OCI-LY7 (cell line): ENCODE measurements at regions not wholly inside any gene's neighbourhood (a gene's known extent, or its start where the extent isn't known, plus 50 kb on each side); places are given as distances from the start of the nearest gene placed in this dataset.

ENCODE experiments used
- CTCF ChIP-seq: fragments of 200-600 bp; sonication (generic); conservative IDR thresholded peaks from 2 replicates; pipeline ENCODE4 v1.5.1; 2014; ENCODE audit warnings: mild to moderate bottlenecking, antibody characterized with exemption, low read length, moderate library complexity, mixed read lengths
- EZH2phosphoT487 ChIP-seq: fragments of 200-600 bp; sonication (generic); IDR thresholded peaks from 2 replicates; pipeline ENCODE4 v1.6.1; 2018; ENCODE audit warnings: low read depth, borderline replicate concordance, mild to moderate bottlenecking, mixed run types, antibody characterized with exemption, low read length, moderate library complexity, mixed read lengths

GRCh38 chr3:103924544-103924943 lies 1442.2 kb upstream of the ALCAM start:
- TF ChIP-seq CTCF (no peak), EZH2phosphoT487 (no peak)
